Vagina (tissue), 2 donors: ENCODE measurements at regions not wholly inside any gene's neighbourhood (a gene's known extent, or its start where the extent isn't known, plus 50 kb on each side); places are given as distances from the start of the nearest gene placed in this dataset.

Source experiments
- DNase-seq, 2 donors: peaks; one replicate each; pipeline ENCODE4 v3.0.0-alpha.2; 2017; ENCODE audit errors: extremely low spot score in 2 of 2
- H3K27ac ChIP-seq: fragments of 200-600 bp; sonication (generic); one replicate; pipeline ENCODE4 v1.5.1; 2019
- H3K27me3 ChIP-seq: fragments of 200-600 bp; sonication (generic); one replicate; pipeline ENCODE4 v1.5.1; 2019
- H3K36me3 ChIP-seq, 2 donors: fragments of 200-600 bp; sonication (generic); one replicate each; pipeline ENCODE4 v1.5.1; 2017 to 2019
- H3K4me1 ChIP-seq: fragments of 200-600 bp; sonication (generic); one replicate; pipeline ENCODE4 v1.5.1; 2019
- H3K4me3 ChIP-seq, 2 donors: fragments of 200-600 bp; sonication (generic); 1 replicate in 1 of 2; 2 replicates in 1 of 2; pipeline ENCODE4 v1.5.1; 2016 to 2019
- H3K9me3 ChIP-seq: fragments of 200-600 bp; sonication (generic); one replicate; pipeline ENCODE4 v1.5.1; 2019
- CTCF ChIP-seq, 3 experiments: fragments of 450-650 bp in 2 of 3; fragments of 200-600 bp in 1 of 3; sonication (generic) in 1 of 3; IDR thresholded peaks; one replicate each; pipeline ENCODE4 v1.5.1; 2017 to 2019; ENCODE audit warnings: antibody characterized with exemption in 3 of 3, mild to moderate bottlenecking in 2 of 3, moderate library complexity in 2 of 3
- POLR2A ChIP-seq, 2 donors: fragments of 450-650 bp; IDR thresholded peaks; one replicate each; pipeline ENCODE4 v1.6.1; 2017; ENCODE audit warnings: antibody characterized with exemption in 2 of 2, mild to moderate bottlenecking in 2 of 2, moderate library complexity in 2 of 2
- POLR2AphosphoS5 ChIP-seq, 2 donors: sonication (generic); formaldehyde crosslinking; IDR thresholded peaks; one replicate each; pipeline ENCODE4 v1.9.0; 2017; ENCODE audit warnings: antibody characterized with exemption in 2 of 2, mild to moderate bottlenecking in 2 of 2, low read depth in 1 of 2; ENCODE audit not compliant: insufficient read depth in 1 of 2
- intact Hi-C: fragments of 100-400 bp; cut with DNase I; formaldehyde crosslinking; loops from one replicate; pipeline ENCODE4 v1.15.1; 2023

DNA sequence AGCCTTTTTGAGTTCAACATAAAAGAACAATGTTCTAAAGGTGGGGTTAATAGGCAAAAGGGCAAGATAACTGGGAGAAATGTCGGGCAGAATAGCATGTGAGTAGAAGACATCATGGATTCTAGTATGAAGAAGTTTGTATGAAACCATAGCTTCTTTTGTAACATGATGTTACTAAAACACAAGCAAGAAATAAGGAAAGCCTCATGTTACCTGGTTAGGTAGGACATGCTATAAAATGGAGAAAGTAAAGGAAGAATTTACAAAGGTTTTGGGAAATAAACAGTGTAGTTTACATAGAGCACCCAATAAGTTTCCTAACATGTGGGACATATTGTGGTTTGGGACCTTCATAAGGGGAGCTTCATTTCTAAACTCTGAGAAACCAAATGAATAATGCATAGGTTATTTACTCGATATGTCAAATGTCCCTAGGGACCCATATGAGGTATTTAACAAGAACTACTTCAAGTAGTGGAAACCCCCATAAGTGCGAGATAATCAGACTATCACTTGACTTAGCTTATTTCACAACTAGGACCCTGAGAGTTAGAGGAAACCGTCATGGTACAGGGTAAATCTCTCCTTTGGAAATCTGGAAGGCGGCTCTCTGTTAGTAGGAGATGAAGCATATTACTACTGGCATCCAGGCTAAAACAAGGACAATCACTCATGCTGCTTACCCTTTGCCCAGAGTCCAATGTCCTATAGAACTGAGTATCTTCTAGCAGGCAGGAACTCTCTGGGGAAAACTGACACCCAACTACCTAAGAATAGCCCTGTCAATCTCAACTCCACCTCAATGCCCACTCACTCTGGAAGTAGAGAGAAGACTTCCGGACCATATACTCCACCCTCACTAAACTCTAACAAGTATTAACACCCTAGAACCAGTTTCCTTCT is 57.5 kb downstream of the ILRUN start:
- H3K27ac ChIP-seq = no peak overlapping the region
- H3K4me1 ChIP-seq = no peaks in the 10 kb centered on the region
- no peak for DNase-seq
- no peaks in the 10 kb centered on the region for H3K9me3 ChIP-seq
- TF ChIP-seq CTCF (IDR thresholded peaks at IDR 0.05) (no peak), POLR2A (IDR thresholded peaks at IDR 0.05) (no peak), POLR2AphosphoS5 (IDR thresholded peaks at IDR 0.05; ENCODE audit: insufficient read depth in 1 of 2, low read depth in 1 of 2) (no peak)
- intact Hi-C loops = no loop called here
- no peak overlapping the region for H3K4me3 ChIP-seq
- no peaks in the 10 kb centered on the region for H3K36me3 ChIP-seq
- H3K27me3 ChIP-seq = no peaks in the 10 kb centered on the region

- TF ChIP-seq CTCF (IDR thresholded peaks at IDR 0.05) (no peak), POLR2AphosphoS5 (IDR thresholded peaks at IDR 0.05; ENCODE audit: insufficient read depth in 1 of 2, low read depth in 1 of 2) (no peak), POLR2A (IDR thresholded peaks at IDR 0.05) (no peak)
- Histone ChIP-seq H3K4me1 (peaks cover 7% of the 10 kb centered on the region), H3K36me3 (no peaks in the 10 kb centered on the region), H3K27ac (no peak overlapping the region), H3K9me3 (no peaks in the 10 kb centered on the region), H3K27me3 (no peaks in the 10 kb centered on the region), H3K4me3 (no peak overlapping the region)
- intact Hi-C loops = no loop called here
- DNase-seq = no peak
Measured at GRCh38 chr6:34633785-34634184, 62.8 kb downstream of the ILRUN start.

- TF ChIP-seq CTCF (IDR thresholded peaks at IDR 0.05) (no peak), POLR2A (IDR thresholded peaks at IDR 0.05) (no peak), POLR2AphosphoS5 (IDR thresholded peaks at IDR 0.05; ENCODE audit: insufficient read depth in 1 of 2, low read depth in 1 of 2) (no peak)
- intact Hi-C loops = no loop called here
- H3K27me3 ChIP-seq = no peaks in the 10 kb centered on the region
- no peaks in the 10 kb centered on the region for H3K9me3 ChIP-seq
- peaks cover 7% of the 10 kb centered on the region for H3K4me1 ChIP-seq
- no peaks in the 10 kb centered on the region for H3K36me3 ChIP-seq
- H3K27ac ChIP-seq = no peak overlapping the region
- no peak for DNase-seq
- H3K4me3 ChIP-seq = no peak overlapping the region
Measured at GRCh38 chr6:34633256-34633655, 63.3 kb downstream of the ILRUN start.

- DNase-seq = no peak
- Histone ChIP-seq H3K36me3 (no peaks in the 10 kb centered on the region), H3K27me3 (no peaks in the 10 kb centered on the region), H3K4me1 (peaks cover 7% of the 10 kb centered on the region), H3K9me3 (no peaks in the 10 kb centered on the region), H3K27ac (no peak overlapping the region), H3K4me3 (no peak overlapping the region)
- intact Hi-C loops = no loop called here
- TF ChIP-seq POLR2AphosphoS5 (IDR thresholded peaks at IDR 0.05; ENCODE audit: insufficient read depth in 1 of 2, low read depth in 1 of 2) = peak in 1 of 2 donors; percentile 21
- no peak for TF ChIP-seq POLR2A (IDR thresholded peaks at IDR 0.05)
Measured at GRCh38 chr6:34630040-34630439, 66.5 kb downstream of the ILRUN start.

DNA sequence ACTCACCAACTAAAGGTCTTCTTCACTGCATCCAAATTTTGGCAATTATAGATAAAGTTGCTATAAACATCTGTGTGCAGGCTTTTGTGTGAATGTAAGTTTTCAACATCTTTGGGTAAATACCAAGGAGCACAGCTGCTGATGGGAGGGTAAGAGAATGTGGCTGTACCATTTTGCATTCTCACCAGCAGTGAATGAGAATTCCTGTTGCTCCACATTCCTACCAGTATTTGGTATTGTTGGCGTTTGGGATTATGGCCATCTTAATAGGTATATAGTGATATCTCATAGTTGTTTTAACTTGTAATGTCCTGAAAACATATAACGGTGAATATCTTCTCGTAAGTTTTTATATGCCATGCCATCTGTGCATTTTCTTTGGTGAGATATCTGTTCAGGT is 69.3 kb downstream of the ILRUN start:
- Histone ChIP-seq H3K4me3 (no peak overlapping the region), H3K4me1 (peaks cover 7% of the 10 kb centered on the region), H3K36me3 (no peaks in the 10 kb centered on the region), H3K27me3 (no peaks in the 10 kb centered on the region), H3K9me3 (no peaks in the 10 kb centered on the region), H3K27ac (no peak overlapping the region)
- TF ChIP-seq CTCF (IDR thresholded peaks at IDR 0.05) = no peak
- TF ChIP-seq POLR2A (IDR thresholded peaks at IDR 0.05) = no peak
- TF ChIP-seq POLR2AphosphoS5 (IDR thresholded peaks at IDR 0.05; ENCODE audit: insufficient read depth in 1 of 2, low read depth in 1 of 2) = no peak
- no peak for DNase-seq
- intact Hi-C loops = no loop called here
